GM12878 (cell line): ENCODE measurements at regions not wholly inside any gene's neighbourhood (a gene's known extent, or its start where the extent isn't known, plus 50 kb on each side); places are given as distances from the start of the nearest gene placed in this dataset.

ENCODE experiments used
- ATAC-seq: fragments of 200-7000 bp; cut with Tn5 transposase; 3 replicates; pipeline ENCODE4 v1.9.1; 2020; ENCODE audit warnings: mild to moderate bottlenecking, moderate library complexity
- BruUV-seq: library from RNA; stranded (reverse); fragments of 400-500 nt; replicated peaks from 2 replicates; lab custom pipeline; 2021; lab: Mats Ljungman, UMichigan
- CTCF ChIA-PET: fragments of 300-600 bp; sonication (Branson Sonifier 250); formaldehyde crosslinking; extraction: SDS; loops from one replicate; lab custom pipeline; 2021; ENCODE audit warnings: inconsistent platforms; lab: Yijun Ruan, JAX
- POLR2A ChIA-PET: fragments of 350-600 bp; formaldehyde crosslinking; extraction: SDS; loops from one replicate; lab custom pipeline; 2021; ENCODE audit warnings: inconsistent platforms; lab: Charles Lee
- RAD21 ChIA-PET: fragments of 300-600 bp; sonication (Branson Sonifier 250); formaldehyde crosslinking; loops from one replicate; lab custom pipeline; 2023; ENCODE audit warnings: antibody characterized with exemption; ENCODE audit not compliant: unreplicated experiment; lab: Charles Lee
- SMC1A ChIA-PET: fragments of 300-600 bp; sonication (Branson Sonifier 250); formaldehyde crosslinking; loops from one replicate; lab custom pipeline; 2023; ENCODE audit not compliant: unreplicated experiment, uncharacterized antibody; lab: Charles Lee
- DNase-seq: peaks from one replicate; pipeline ENCODE4 v3.0.0-alpha.2; 2011; ENCODE audit warnings: low read depth, low spot score
- FAIRE-seq: peaks from 3 replicates; lab custom pipeline; 2011; peaks lifted over from hg19 to GRCh38; lab: Jason Lieb, UNC
- H2AFZ ChIP-seq: 2 replicates; pipeline ENCODE4 v1.6.0; 2011; ENCODE audit warnings: low read depth, low read length, control low read depth; ENCODE audit not compliant: control insufficient read depth
- H3K27ac ChIP-seq: 2 replicates; pipeline ENCODE4 v1.5.1; 2011; ENCODE audit warnings: control low read depth; ENCODE audit not compliant: control insufficient read depth, insufficient read depth
- H3K27me3 ChIP-seq, 2 experiments: replicated peaks in 1 of 2; 2 replicates each; pipeline versions ENCODE4 v1.6.0 to v1.6.1; 2011; ENCODE audit warnings: low read length in 1 of 2; ENCODE audit not compliant: control insufficient read depth in 2 of 2, insufficient read depth in 2 of 2
- H3K36me3 ChIP-seq, 2 experiments: 2 replicates each; pipeline ENCODE4 v1.5.1; 2011; ENCODE audit warnings: low read length in 1 of 2; ENCODE audit not compliant: control insufficient read depth in 2 of 2, insufficient read depth in 2 of 2
- H3K4me1 ChIP-seq: 2 replicates; pipeline ENCODE4 v1.6.1; 2011; ENCODE audit warnings: mild to moderate bottlenecking, low read length, moderate library complexity, mixed read lengths; ENCODE audit not compliant: control insufficient read depth, insufficient read depth
- H3K4me2 ChIP-seq: 2 replicates; pipeline ENCODE4 v1.6.0; 2011; ENCODE audit warnings: control low read depth; ENCODE audit not compliant: control insufficient read depth, insufficient read depth
- H3K4me3 ChIP-seq: fragments of 200-600 bp; sonication (generic); 2 replicates; pipeline ENCODE4 v1.5.1; 2016
- H3K79me2 ChIP-seq: 2 replicates; pipeline ENCODE4 v1.6.0; 2011; ENCODE audit warnings: low read length; ENCODE audit not compliant: control insufficient read depth, insufficient read depth
- H3K9ac ChIP-seq: 2 replicates; pipeline ENCODE4 v1.8.0; 2011; ENCODE audit warnings: low read length, control low read depth, mixed read lengths; ENCODE audit not compliant: control insufficient read depth, insufficient read depth
- H3K9me3 ChIP-seq: replicated peaks from 3 replicates; pipeline ENCODE4 v1.5.1; 2011; ENCODE audit warnings: mild to moderate bottlenecking, low read length; ENCODE audit not compliant: control insufficient read depth, insufficient read depth
- H4K20me1 ChIP-seq: 2 replicates; pipeline ENCODE4 v1.6.0; 2011; ENCODE audit not compliant: control insufficient read depth, insufficient read depth
- BCL11A ChIP-seq: IDR thresholded peaks from 2 replicates; pipeline ENCODE4 v1.6.1; 2011; ENCODE audit warnings: low read depth, low read length
- CREB1 ChIP-seq: IDR thresholded peaks from 2 replicates; pipeline ENCODE4 v1.6.1; 2012; ENCODE audit warnings: low read depth, mild to moderate bottlenecking, inconsistent platforms
- HCFC1 ChIP-seq: fragments of 150-350 bp; IDR thresholded peaks from 2 replicates; pipeline ENCODE4 v1.6.1; 2014; ENCODE audit warnings: low read length
- HDGF ChIP-seq: fragments of 450-650 bp; IDR thresholded peaks from 2 replicates; pipeline ENCODE4 v1.6.1; 2016; ENCODE audit warnings: antibody characterized with exemption
- KAT2A ChIP-seq: conservative IDR thresholded peaks from 2 replicates; pipeline ENCODE4 v1.6.1; 2011; ENCODE audit warnings: low read depth, low read length; ENCODE audit not compliant: control insufficient read depth
- MTA2 ChIP-seq: fragments of 450-650 bp; IDR thresholded peaks from 2 replicates; pipeline ENCODE4 v1.6.1; 2016; ENCODE audit warnings: low read depth, mild to moderate bottlenecking, moderate library complexity
- MXI1 ChIP-seq: fragments of 150-350 bp; IDR thresholded peaks from 2 replicates; pipeline ENCODE4 v1.6.1; 2011; ENCODE audit warnings: low read depth, mild to moderate bottlenecking, inconsistent platforms, low read length, improper control_type of control experiment
- MYB ChIP-seq: fragments of 150-350 bp; IDR thresholded peaks from 2 replicates; pipeline ENCODE4 v1.6.1; 2014; ENCODE audit warnings: mild to moderate bottlenecking, low read depth, low read length, borderline replicate concordance
- SIN3A ChIP-seq: IDR thresholded peaks from 2 replicates; pipeline ENCODE4 v1.6.1; 2012; ENCODE audit warnings: low read depth, low read length, improper control_type of control experiment
- SMAD1 ChIP-seq: fragments of 450-650 bp; IDR thresholded peaks from 2 replicates; pipeline ENCODE4 v1.6.1; 2018; ENCODE audit warnings: mild to moderate bottlenecking, low read depth; ENCODE audit not compliant: partially characterized antibody
- SP1 ChIP-seq: IDR thresholded peaks from one replicate; pipeline ENCODE4 v1.6.1; 2011; ENCODE audit warnings: low read depth, low read length
- SRF ChIP-seq, 2 experiments: IDR thresholded peaks; 2 replicates each; pipeline ENCODE4 v1.6.1; 2011; ENCODE audit warnings: low read depth in 2 of 2, low read length in 2 of 2, mild to moderate bottlenecking in 1 of 2, moderate library complexity in 1 of 2
- TBL1XR1 ChIP-seq: IDR thresholded peaks from 2 replicates; pipeline ENCODE4 v1.6.1; 2012; ENCODE audit warnings: low read depth, low read length, improper control_type of control experiment
- ZSCAN29 ChIP-seq: fragments of 450-650 bp; IDR thresholded peaks from 2 replicates; pipeline ENCODE4 v1.6.1; 2017; ENCODE audit warnings: mild to moderate bottlenecking, moderate library complexity
- WGBS: methylation state at CpG from one replicate; pipeline ENCODE4 v1.1.6; 2016; ENCODE audit warnings: low lambda C conversion rate; ENCODE audit not compliant: insufficient replicate concordance, insufficient coverage; ENCODE audit errors: missing lambda C conversion rate; 5-methylcytosine and 5-hydroxymethylcytosine counted together
- in situ Hi-C: fragments of 300-500 bp; cut with MboI; formaldehyde crosslinking; loops from 9 replicates; pipeline ENCODE4 v1.14.3; 2018; ENCODE audit warnings: mixed read lengths
- intact Hi-C: fragments of 100-400 bp; cut with micrococcal nuclease; formaldehyde crosslinking; loops from one replicate; pipeline ENCODE4 v1.14.2; 2022; ENCODE audit not compliant: unreplicated experiment
- TF ChIP-seq, protein P1 (sequence below): IDR thresholded peaks from 2 replicates; pipeline ENCODE4 v1.6.1; 2012; ENCODE audit warnings: mild to moderate bottlenecking, low read depth, low read length
- TF ChIP-seq, protein P2 (sequence below): IDR thresholded peaks from 2 replicates; pipeline ENCODE4 v1.6.1; 2012; ENCODE audit warnings: improper control_type of control experiment, low read depth, low read length; ENCODE audit not compliant: insufficient replicate concordance

DNA sequence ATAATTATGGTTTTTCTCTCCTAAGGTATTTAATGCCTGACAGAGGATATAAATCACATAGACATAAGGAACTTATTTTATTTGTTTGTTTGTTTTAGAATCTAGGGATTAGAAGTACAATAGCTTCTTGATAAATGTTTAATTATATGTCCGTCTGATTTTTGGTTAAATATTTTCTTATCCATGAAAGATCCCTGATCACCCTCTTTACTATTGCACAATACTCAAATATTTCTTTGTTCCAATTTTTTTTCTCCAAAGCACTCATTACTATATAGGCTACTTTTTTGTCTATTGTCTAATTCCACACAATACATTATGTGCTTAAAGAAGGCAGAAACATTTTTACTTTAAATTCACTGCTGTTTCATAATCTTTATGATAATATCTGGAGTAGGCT lies 875.8 kb downstream of the TDRD15 start:
- H3K9me3 ChIP-seq, result no peaks in the 10 kb centered on the region
- H4K20me1 ChIP-seq, result no peaks in the 10 kb centered on the region
- no peak for DNase-seq
- H3K4me1 ChIP-seq, result no peaks in the 10 kb centered on the region
- POLR2A ChIA-PET, result no interaction called here
- H3K27me3 ChIP-seq, result no peaks in the 10 kb centered on the region
- intact Hi-C loops, result no loop called here
- no peak overlapping the region for H3K4me3 ChIP-seq
- FAIRE-seq, result no peak
- RAD21 ChIA-PET, result no interaction called here
- no TSS peak for BruUV-seq
- no peak overlapping the region for H3K9ac ChIP-seq
- H3K36me3 ChIP-seq, result no peaks in the 10 kb centered on the region
- no peak overlapping the region for H3K4me2 ChIP-seq
- 46% methylated on average over 1 of the region's 1 CpG for WGBS
- ATAC-seq, result no peak
- H3K79me2 ChIP-seq, result no peaks in the 10 kb centered on the region
- CTCF ChIA-PET, result no interaction called here
- no peak for TF ChIP-seq SP1
- TF ChIP-seq SIN3A, result no peak
- TF ChIP-seq SMAD1, result no peak
- TF ChIP-seq ZSCAN29, result no peak
- TF ChIP-seq SRF (IDR thresholded peaks at IDR 0.05; ENCODE audit: low read depth in 2 of 2, low read length in 2 of 2), result no peak
- TF ChIP-seq BCL11A, result no peak
- TF ChIP-seq, protein P1, sequence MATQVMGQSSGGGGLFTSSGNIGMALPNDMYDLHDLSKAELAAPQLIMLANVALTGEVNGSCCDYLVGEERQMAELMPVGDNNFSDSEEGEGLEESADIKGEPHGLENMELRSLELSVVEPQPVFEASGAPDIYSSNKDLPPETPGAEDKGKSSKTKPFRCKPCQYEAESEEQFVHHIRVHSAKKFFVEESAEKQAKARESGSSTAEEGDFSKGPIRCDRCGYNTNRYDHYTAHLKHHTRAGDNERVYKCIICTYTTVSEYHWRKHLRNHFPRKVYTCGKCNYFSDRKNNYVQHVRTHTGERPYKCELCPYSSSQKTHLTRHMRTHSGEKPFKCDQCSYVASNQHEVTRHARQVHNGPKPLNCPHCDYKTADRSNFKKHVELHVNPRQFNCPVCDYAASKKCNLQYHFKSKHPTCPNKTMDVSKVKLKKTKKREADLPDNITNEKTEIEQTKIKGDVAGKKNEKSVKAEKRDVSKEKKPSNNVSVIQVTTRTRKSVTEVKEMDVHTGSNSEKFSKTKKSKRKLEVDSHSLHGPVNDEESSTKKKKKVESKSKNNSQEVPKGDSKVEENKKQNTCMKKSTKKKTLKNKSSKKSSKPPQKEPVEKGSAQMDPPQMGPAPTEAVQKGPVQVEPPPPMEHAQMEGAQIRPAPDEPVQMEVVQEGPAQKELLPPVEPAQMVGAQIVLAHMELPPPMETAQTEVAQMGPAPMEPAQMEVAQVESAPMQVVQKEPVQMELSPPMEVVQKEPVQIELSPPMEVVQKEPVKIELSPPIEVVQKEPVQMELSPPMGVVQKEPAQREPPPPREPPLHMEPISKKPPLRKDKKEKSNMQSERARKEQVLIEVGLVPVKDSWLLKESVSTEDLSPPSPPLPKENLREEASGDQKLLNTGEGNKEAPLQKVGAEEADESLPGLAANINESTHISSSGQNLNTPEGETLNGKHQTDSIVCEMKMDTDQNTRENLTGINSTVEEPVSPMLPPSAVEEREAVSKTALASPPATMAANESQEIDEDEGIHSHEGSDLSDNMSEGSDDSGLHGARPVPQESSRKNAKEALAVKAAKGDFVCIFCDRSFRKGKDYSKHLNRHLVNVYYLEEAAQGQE, result no peak
- TF ChIP-seq MYB, result no peak
- TF ChIP-seq, protein P2, sequence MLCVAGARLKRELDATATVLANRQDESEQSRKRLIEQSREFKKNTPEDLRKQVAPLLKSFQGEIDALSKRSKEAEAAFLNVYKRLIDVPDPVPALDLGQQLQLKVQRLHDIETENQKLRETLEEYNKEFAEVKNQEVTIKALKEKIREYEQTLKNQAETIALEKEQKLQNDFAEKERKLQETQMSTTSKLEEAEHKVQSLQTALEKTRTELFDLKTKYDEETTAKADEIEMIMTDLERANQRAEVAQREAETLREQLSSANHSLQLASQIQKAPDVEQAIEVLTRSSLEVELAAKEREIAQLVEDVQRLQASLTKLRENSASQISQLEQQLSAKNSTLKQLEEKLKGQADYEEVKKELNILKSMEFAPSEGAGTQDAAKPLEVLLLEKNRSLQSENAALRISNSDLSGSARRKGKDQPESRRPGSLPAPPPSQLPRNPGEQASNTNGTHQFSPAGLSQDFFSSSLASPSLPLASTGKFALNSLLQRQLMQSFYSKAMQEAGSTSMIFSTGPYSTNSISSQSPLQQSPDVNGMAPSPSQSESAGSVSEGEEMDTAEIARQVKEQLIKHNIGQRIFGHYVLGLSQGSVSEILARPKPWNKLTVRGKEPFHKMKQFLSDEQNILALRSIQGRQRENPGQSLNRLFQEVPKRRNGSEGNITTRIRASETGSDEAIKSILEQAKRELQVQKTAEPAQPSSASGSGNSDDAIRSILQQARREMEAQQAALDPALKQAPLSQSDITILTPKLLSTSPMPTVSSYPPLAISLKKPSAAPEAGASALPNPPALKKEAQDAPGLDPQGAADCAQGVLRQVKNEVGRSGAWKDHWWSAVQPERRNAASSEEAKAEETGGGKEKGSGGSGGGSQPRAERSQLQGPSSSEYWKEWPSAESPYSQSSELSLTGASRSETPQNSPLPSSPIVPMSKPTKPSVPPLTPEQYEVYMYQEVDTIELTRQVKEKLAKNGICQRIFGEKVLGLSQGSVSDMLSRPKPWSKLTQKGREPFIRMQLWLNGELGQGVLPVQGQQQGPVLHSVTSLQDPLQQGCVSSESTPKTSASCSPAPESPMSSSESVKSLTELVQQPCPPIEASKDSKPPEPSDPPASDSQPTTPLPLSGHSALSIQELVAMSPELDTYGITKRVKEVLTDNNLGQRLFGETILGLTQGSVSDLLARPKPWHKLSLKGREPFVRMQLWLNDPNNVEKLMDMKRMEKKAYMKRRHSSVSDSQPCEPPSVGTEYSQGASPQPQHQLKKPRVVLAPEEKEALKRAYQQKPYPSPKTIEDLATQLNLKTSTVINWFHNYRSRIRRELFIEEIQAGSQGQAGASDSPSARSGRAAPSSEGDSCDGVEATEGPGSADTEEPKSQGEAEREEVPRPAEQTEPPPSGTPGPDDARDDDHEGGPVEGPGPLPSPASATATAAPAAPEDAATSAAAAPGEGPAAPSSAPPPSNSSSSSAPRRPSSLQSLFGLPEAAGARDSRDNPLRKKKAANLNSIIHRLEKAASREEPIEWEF, result no peak
- no peak for TF ChIP-seq KAT2A
- no peak for TF ChIP-seq HDGF
- no peak for TF ChIP-seq HCFC1
- TF ChIP-seq CREB1, result no peak
- no peak for TF ChIP-seq TBL1XR1
- TF ChIP-seq MTA2, result no peak
- TF ChIP-seq MXI1, result no peak
- H3K27ac ChIP-seq, result no peak overlapping the region
- no peak overlapping the region for H2AFZ ChIP-seq
- SMC1A ChIA-PET, result no interaction called here
- in situ Hi-C loops, result no loop called here
